Naive thymus-derived CD8-positive, alpha-beta T cell (primary cell): ENCODE measurements at regions not wholly inside any gene's neighbourhood (a gene's known extent, or its start where the extent isn't known, plus 50 kb on each side); places are given as distances from the start of the nearest gene placed in this dataset.
"Not testable (repeated sequence)": the region's sequence is repeated elsewhere in the genome, so short reads cannot be mapped to it uniquely, and the experiment has no call there.

Experiments used
- ATAC-seq, 2 donors: fragments of 150-1000 bp; cut with Tn5 transposase in 1 of 2; sonication (Bioruptor Pico), chemical (Tn5 transposase) in 1 of 2; 1 replicate in 1 of 2; 2 replicates in 1 of 2; pipeline ENCODE4 v1.10.0; 2021; ENCODE audit warnings: mild to moderate bottlenecking in 2 of 2, moderate library complexity in 2 of 2
- POLR2A ChIA-PET: fragments of 350-600 bp; sonication (Branson Sonifier 250); formaldehyde crosslinking; loops from one replicate; lab custom pipeline; 2021; ENCODE audit warnings: antibody characterized with exemption; lab: Charles Lee
- DNase-seq, 10 donors: peaks; one replicate each; pipeline versions ENCODE4 v3.0.0 to v3.0.0-alpha.2; 2020 to 2022
- H3K27ac Mint-ChIP-seq, 10 donors: one replicate each; pipeline ENCODE4 v1.8.0; 2020 to 2022; ENCODE audit warnings: mild to moderate bottlenecking in 10 of 10, mixed read lengths in 10 of 10, moderate library complexity in 4 of 10, inconsistent platforms in 1 of 10
- H3K27me3 Mint-ChIP-seq, 5 donors: one replicate each; pipeline ENCODE4 v1.8.0; 2021 to 2022; ENCODE audit warnings: mixed read lengths in 5 of 5
- H3K36me3 Mint-ChIP-seq, 3 donors: one replicate each; pipeline ENCODE4 v1.8.0; 2020 to 2022; ENCODE audit warnings: mixed read lengths in 3 of 3, mild to moderate bottlenecking in 2 of 3, inconsistent platforms in 1 of 3
- H3K4me1 Mint-ChIP-seq, 4 donors: one replicate each; pipeline ENCODE4 v1.8.0; 2021 to 2022; ENCODE audit warnings: mixed read lengths in 4 of 4
- H3K4me3 Mint-ChIP-seq, 10 donors: one replicate each; pipeline ENCODE4 v1.8.0; 2020 to 2022; ENCODE audit warnings: mild to moderate bottlenecking in 10 of 10, mixed read lengths in 10 of 10, moderate library complexity in 6 of 10, inconsistent platforms in 1 of 10
- H3K9me3 Mint-ChIP-seq, 9 donors: one replicate each; pipeline ENCODE4 v1.8.0; 2020 to 2022; ENCODE audit warnings: mixed read lengths in 9 of 9, mild to moderate bottlenecking in 3 of 9, inconsistent platforms in 1 of 9, moderate library complexity in 1 of 9

DNA sequence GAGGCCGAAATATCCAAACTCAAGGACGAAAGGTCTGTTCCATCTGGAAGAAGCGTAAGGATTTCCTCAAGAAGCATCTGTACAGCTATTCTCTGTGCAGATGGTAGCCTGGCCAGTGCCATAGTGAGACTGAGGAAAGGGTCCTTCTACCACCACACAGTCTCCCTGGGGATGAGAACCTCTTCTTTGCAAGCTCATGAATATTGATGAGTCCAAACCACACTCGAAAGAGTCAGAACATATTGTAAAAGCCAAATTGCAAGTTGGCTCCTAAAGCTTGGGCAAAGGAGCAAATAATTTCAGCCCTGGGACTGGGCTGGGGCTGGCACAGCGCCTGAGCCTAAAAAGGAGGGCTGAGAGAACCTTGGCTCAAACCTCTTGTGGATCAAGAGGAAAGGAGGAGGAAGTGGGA is 66.1 kb upstream of the PIP4K2A start:
- DNase-seq = no peak
- POLR2A ChIA-PET = no interaction called here
- peaks cover 0 to 10% (median 7%) of the 10 kb centered on the region in 9 donors for H3K9me3 Mint-ChIP-seq
- H3K4me3 Mint-ChIP-seq = no peak overlapping the region
- peaks cover 0 to 1% (median 0%) of the 10 kb centered on the region in 5 donors for H3K27me3 Mint-ChIP-seq
- peak overlapping the region in 2 of 10 donors; percentile 21 to 22 for H3K27ac Mint-ChIP-seq
- no peak for ATAC-seq
- H3K4me1 Mint-ChIP-seq = peaks cover 5 to 13% (median 7%) of the 10 kb centered on the region in 4 donors
- H3K36me3 Mint-ChIP-seq = peaks cover 0 to 7% (median 4%) of the 10 kb centered on the region in 3 donors

GRCh38 chr10:22779331-22780019 is 65.1 kb upstream of the PIP4K2A start:
- peaks cover 5 to 13% (median 7%) of the 10 kb centered on the region in 4 donors for H3K4me1 Mint-ChIP-seq
- DNase-seq (no peak), ATAC-seq (no peak)
- peaks cover 0 to 1% (median 0%) of the 10 kb centered on the region in 5 donors for H3K27me3 Mint-ChIP-seq
- POLR2A ChIA-PET = no interaction called here
- peaks cover 0 to 10% (median 7%) of the 10 kb centered on the region in 9 donors for H3K9me3 Mint-ChIP-seq
- H3K4me3 Mint-ChIP-seq = no peak overlapping the region
- H3K27ac Mint-ChIP-seq = peak overlapping the region in 1 of 10 donors; percentile 35
- peaks cover 0 to 7% (median 4%) of the 10 kb centered on the region in 3 donors for H3K36me3 Mint-ChIP-seq

GRCh38 chr10:22774102-22774501 is 59.7 kb upstream of the PIP4K2A start:
- POLR2A ChIA-PET = no interaction called here
- H3K27ac Mint-ChIP-seq = no peak overlapping the region

GRCh38 chr10:22771631-22772030 is 57.3 kb upstream of the PIP4K2A start:
- H3K4me3 Mint-ChIP-seq, POLR2A ChIA-PET, H3K27me3 Mint-ChIP-seq, H3K36me3 Mint-ChIP-seq, H3K27ac Mint-ChIP-seq, DNase-seq, ATAC-seq, H3K4me1 Mint-ChIP-seq: not testable (repeated sequence)
- H3K9me3 Mint-ChIP-seq = peaks cover 2 to 17% (median 3%) of the 10 kb centered on the region in 9 donors

More at GRCh38 chr10:22774102-22774501, 59.7 kb upstream of the PIP4K2A start:
- ATAC-seq = no peak
- peaks cover 0 to 7% (median 7%) of the 10 kb centered on the region in 3 donors for H3K36me3 Mint-ChIP-seq
- peaks cover 5 to 10% (median 7%) of the 10 kb centered on the region in 4 donors for H3K4me1 Mint-ChIP-seq
- peaks cover under 1 to 17% (median 7%) of the 10 kb centered on the region in 9 donors for H3K9me3 Mint-ChIP-seq
- DNase-seq = no peak
- peaks cover 0 to 1% (median 0%) of the 10 kb centered on the region in 5 donors for H3K27me3 Mint-ChIP-seq
- no peak overlapping the region for H3K4me3 Mint-ChIP-seq

GRCh38 chr10:22770270-22770669 is 55.9 kb upstream of the PIP4K2A start:
- H3K36me3 Mint-ChIP-seq = peaks cover 0 to 3% (median 0%) of the 10 kb centered on the region in 3 donors
- no peak for DNase-seq
- POLR2A ChIA-PET = interaction anchor here (0.5 kb wide), 1 partner anchor 690 kb away, joined by 3 read pairs; no protein-coding TSS in a partner anchor
- no peak overlapping the region for H3K4me3 Mint-ChIP-seq
- peaks cover 0 to 15% (median 1%) of the 10 kb centered on the region in 4 donors for H3K4me1 Mint-ChIP-seq
- peaks cover 0 to 15% (median 2%) of the 10 kb centered on the region in 9 donors for H3K9me3 Mint-ChIP-seq
- ATAC-seq = no peak
- H3K27me3 Mint-ChIP-seq = no peaks in the 10 kb centered on the region
- peak overlapping the region in 2 of 10 donors; percentile 1 to 23 for H3K27ac Mint-ChIP-seq

- POLR2A ChIA-PET = no interaction called here
- ATAC-seq = no peak
- no peak overlapping the region for H3K27ac Mint-ChIP-seq
These were observed 53.5 kb upstream of the PIP4K2A start for GRCh38 chr10:22767859-22768258.

GRCh38 chr10:22766693-22767092 is 52.3 kb upstream of the PIP4K2A start:
- POLR2A ChIA-PET = no interaction called here
- Mint-ChIP-seq H3K27me3 (no peaks in the 10 kb centered on the region), H3K9me3 (peaks cover 0 to 15% (median 2%) of the 10 kb centered on the region in 9 donors), H3K4me1 (peaks cover 0 to 19% (median 1%) of the 10 kb centered on the region in 4 donors), H3K36me3 (peaks cover 0 to 3% (median 0%) of the 10 kb centered on the region in 3 donors), H3K4me3 (no peak overlapping the region), H3K27ac (peak overlapping the region in 1 of 10 donors; percentile 50)
- DNase-seq (no peak), ATAC-seq (no peak)

More at GRCh38 chr10:22767859-22768258, 53.5 kb upstream of the PIP4K2A start:
- H3K4me1 Mint-ChIP-seq = peaks cover 0 to 19% (median 1%) of the 10 kb centered on the region in 4 donors
- H3K4me3 Mint-ChIP-seq = no peak overlapping the region
- no peak for DNase-seq
- no peaks in the 10 kb centered on the region for H3K27me3 Mint-ChIP-seq
- peaks cover 0 to 15% (median 2%) of the 10 kb centered on the region in 9 donors for H3K9me3 Mint-ChIP-seq
- peaks cover 0 to 3% (median 0%) of the 10 kb centered on the region in 3 donors for H3K36me3 Mint-ChIP-seq

DNA sequence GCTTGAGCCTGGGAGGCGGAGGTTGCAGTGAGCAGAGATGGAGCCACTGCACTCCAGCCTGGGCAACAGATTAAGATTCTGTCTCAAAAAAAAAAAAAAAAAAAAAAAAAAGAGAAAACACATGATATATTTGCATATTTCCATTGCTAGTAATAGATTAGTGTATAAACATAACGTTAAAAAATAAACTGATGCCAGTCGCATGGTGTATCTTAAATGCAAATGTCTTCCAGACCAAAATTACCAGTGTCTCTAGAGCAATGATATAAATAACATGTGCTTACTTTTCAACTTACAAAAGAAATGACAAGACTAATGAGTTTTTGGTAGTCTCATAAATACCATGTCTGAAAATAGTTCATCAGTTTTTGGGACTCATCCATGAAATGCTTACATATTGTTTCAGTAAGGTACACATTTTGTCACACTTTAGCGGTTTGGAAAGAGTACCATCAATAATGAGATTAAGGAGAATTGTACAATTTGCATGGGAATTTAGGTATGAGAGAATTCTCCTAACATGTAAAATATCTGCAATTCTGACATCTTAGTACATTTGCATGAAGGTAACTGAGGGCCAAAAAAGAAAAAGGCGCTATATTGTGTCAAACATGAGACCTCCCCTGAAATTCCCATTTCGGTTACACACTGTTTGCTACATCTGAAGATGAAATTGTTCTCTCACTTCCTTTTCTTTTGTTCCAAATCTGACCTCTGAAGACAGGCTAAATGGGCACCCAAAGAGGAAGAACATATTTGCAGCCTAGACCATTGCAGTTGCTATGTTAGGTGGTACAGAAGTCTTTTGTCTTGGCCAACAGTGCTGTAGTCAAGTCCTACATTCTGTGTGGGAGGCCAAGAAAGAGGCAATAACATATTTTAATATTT is 51.5 kb upstream of the PIP4K2A start:
- H3K4me1 Mint-ChIP-seq = peaks cover 0 to 19% (median 1%) of the 10 kb centered on the region in 4 donors
- no peaks in the 10 kb centered on the region for H3K27me3 Mint-ChIP-seq
- peaks cover 0 to 15% (median 2%) of the 10 kb centered on the region in 9 donors for H3K9me3 Mint-ChIP-seq
- POLR2A ChIA-PET = interaction anchor here (0.7 kb wide), 1 partner anchor 97 kb away, joined by 5 read pairs; no protein-coding TSS in a partner anchor
- no peak for ATAC-seq
- H3K36me3 Mint-ChIP-seq = peaks cover 0 to 3% (median 0%) of the 10 kb centered on the region in 3 donors
- no peak overlapping the region for H3K4me3 Mint-ChIP-seq
- no peak overlapping the region for H3K27ac Mint-ChIP-seq
- no peak for DNase-seq

GRCh38 chr10:22764639-22765038 is 50.3 kb upstream of the PIP4K2A start:
- POLR2A ChIA-PET = no interaction called here
- Mint-ChIP-seq H3K4me1 (peaks cover 0 to 19% (median 0%) of the 10 kb centered on the region in 4 donors), H3K9me3 (peaks cover 0 to 9% (median 1%) of the 10 kb centered on the region in 9 donors), H3K27ac (no peak overlapping the region), H3K36me3 (no peaks in the 10 kb centered on the region), H3K27me3 (no peaks in the 10 kb centered on the region), H3K4me3 (no peak overlapping the region)
- DNase-seq (no peak), ATAC-seq (no peak)
